Nephron (organoid): ENCODE measurements at regions not wholly inside any gene's neighbourhood (a gene's known extent, or its start where the extent isn't known, plus 50 kb on each side); places are given as distances from the start of the nearest gene placed in this dataset.

ENCODE experiments used
- H3K27ac Mint-ChIP-seq, 3 experiments: 2 replicates each; pipeline ENCODE4 v1.8.0; 2020; ENCODE audit warnings: mixed read lengths in 3 of 3, mild to moderate bottlenecking in 2 of 3, moderate library complexity in 1 of 3
- H3K27me3 Mint-ChIP-seq: 2 replicates; pipeline ENCODE4 v1.8.0; 2021; ENCODE audit warnings: low read depth, mild to moderate bottlenecking, moderate library complexity, mixed read lengths
- H3K36me3 Mint-ChIP-seq: 2 replicates; pipeline ENCODE4 v1.8.0; 2020; ENCODE audit warnings: low read depth, mixed read lengths
- H3K4me1 Mint-ChIP-seq: 2 replicates; pipeline ENCODE4 v1.8.0; 2020; ENCODE audit warnings: mixed read lengths
- H3K4me3 Mint-ChIP-seq, 3 experiments: 2 replicates each; pipeline ENCODE4 v1.8.0; 2020; ENCODE audit warnings: mild to moderate bottlenecking in 3 of 3, mixed read lengths in 3 of 3, moderate library complexity in 2 of 3
- H3K9me3 Mint-ChIP-seq: 2 replicates; pipeline ENCODE4 v1.8.0; 2020; ENCODE audit warnings: mixed read lengths
- CTCF ChIP-seq, 3 experiments: fragments of 200-600 bp; sonication (generic); IDR thresholded peaks; one replicate each; pipeline ENCODE4 v1.5.0; 2021; ENCODE audit warnings: antibody characterized with exemption in 3 of 3; ENCODE audit not compliant: unreplicated experiment in 3 of 3

- no peak for TF ChIP-seq CTCF (IDR thresholded peaks at IDR 0.05; ENCODE audit: unreplicated experiment in 3 of 3)
- no peaks in the 10 kb centered on the region for H3K9me3 Mint-ChIP-seq
- no peak overlapping the region for H3K27ac Mint-ChIP-seq
- peaks cover 14% of the 10 kb centered on the region for H3K27me3 Mint-ChIP-seq
- no peak overlapping the region for H3K4me3 Mint-ChIP-seq
- H3K36me3 Mint-ChIP-seq: no peaks in the 10 kb centered on the region
- no peaks in the 10 kb centered on the region for H3K4me1 Mint-ChIP-seq
Measured at GRCh38 chr14:98249057-98249456, 1022.9 kb downstream of the BCL11B start.

GRCh38 chr14:98249476-98249875, 1022.5 kb downstream of the BCL11B start:
- no peaks in the 10 kb centered on the region for H3K9me3 Mint-ChIP-seq
- TF ChIP-seq CTCF (IDR thresholded peaks at IDR 0.05; ENCODE audit: unreplicated experiment in 3 of 3): no peak
- H3K4me3 Mint-ChIP-seq: no peak overlapping the region
- peaks cover 11% of the 10 kb centered on the region for H3K27me3 Mint-ChIP-seq
- H3K4me1 Mint-ChIP-seq: no peaks in the 10 kb centered on the region
- H3K36me3 Mint-ChIP-seq: no peaks in the 10 kb centered on the region
- no peak overlapping the region for H3K27ac Mint-ChIP-seq

GRCh38 chr14:98252820-98253219, 1019.2 kb downstream of the BCL11B start:
- no peak for TF ChIP-seq CTCF (IDR thresholded peaks at IDR 0.05; ENCODE audit: unreplicated experiment in 3 of 3)
- Mint-ChIP-seq H3K4me1 (no peaks in the 10 kb centered on the region), H3K36me3 (no peaks in the 10 kb centered on the region), H3K27ac (no peak overlapping the region), H3K27me3 (peaks cover 11% of the 10 kb centered on the region), H3K4me3 (no peak overlapping the region), H3K9me3 (no peaks in the 10 kb centered on the region)

GRCh38 chr14:98259881-98260280, 1012.1 kb downstream of the BCL11B start:
- no peak overlapping the region for H3K4me3 Mint-ChIP-seq
- no peaks in the 10 kb centered on the region for H3K9me3 Mint-ChIP-seq
- peaks cover 9% of the 10 kb centered on the region for H3K4me1 Mint-ChIP-seq
- H3K27ac Mint-ChIP-seq: no peak overlapping the region
- no peaks in the 10 kb centered on the region for H3K36me3 Mint-ChIP-seq
- TF ChIP-seq CTCF (IDR thresholded peaks at IDR 0.05; ENCODE audit: unreplicated experiment in 3 of 3): no peak
- H3K27me3 Mint-ChIP-seq: no peaks in the 10 kb centered on the region

GRCh38 chr14:98262566-98262965, 1009.4 kb downstream of the BCL11B start:
- no peak for TF ChIP-seq CTCF (IDR thresholded peaks at IDR 0.05; ENCODE audit: unreplicated experiment in 3 of 3)
- Mint-ChIP-seq H3K27me3 (no peaks in the 10 kb centered on the region), H3K27ac (no peak overlapping the region), H3K4me3 (no peak overlapping the region), H3K36me3 (no peaks in the 10 kb centered on the region), H3K4me1 (peaks cover 9% of the 10 kb centered on the region), H3K9me3 (peaks cover 3% of the 10 kb centered on the region)

GRCh38 chr14:98269533-98269932, 1002.5 kb downstream of the BCL11B start:
- no peak for TF ChIP-seq CTCF (IDR thresholded peaks at IDR 0.05; ENCODE audit: unreplicated experiment in 3 of 3)
- H3K36me3 Mint-ChIP-seq: no peaks in the 10 kb centered on the region
- no peak overlapping the region for H3K4me3 Mint-ChIP-seq
- no peak overlapping the region for H3K27ac Mint-ChIP-seq
- H3K9me3 Mint-ChIP-seq: peaks cover 10% of the 10 kb centered on the region
- peaks cover 4% of the 10 kb centered on the region for H3K27me3 Mint-ChIP-seq
- no peaks in the 10 kb centered on the region for H3K4me1 Mint-ChIP-seq
